Urinary bladder (tissue), 3 donors: ENCODE measurements at regions not wholly inside any gene's neighbourhood (a gene's known extent, or its start where the extent isn't known, plus 50 kb on each side); places are given as distances from the start of the nearest gene placed in this dataset.
"Not testable (repeated sequence)": the region's sequence is repeated elsewhere in the genome, so short reads cannot be mapped to it uniquely, and the experiment has no call there.

Experiments used
- DNase-seq: peaks from one replicate; pipeline ENCODE4 v3.0.0-alpha.2; 2015; ENCODE audit errors: extremely low spot score
- H3K27ac ChIP-seq: one replicate; pipeline ENCODE4 v1.5.1; 2013; ENCODE audit warnings: low read depth, mild to moderate bottlenecking, moderate library complexity
- H3K36me3 ChIP-seq: one replicate; pipeline ENCODE4 v1.6.1; 2013; ENCODE audit warnings: mild to moderate bottlenecking, moderate library complexity; ENCODE audit not compliant: insufficient read depth
- H3K4me1 ChIP-seq: one replicate; pipeline ENCODE4 v1.6.1; 2013; ENCODE audit warnings: mild to moderate bottlenecking, moderate library complexity; ENCODE audit not compliant: insufficient read depth
- H3K4me3 ChIP-seq: one replicate; pipeline ENCODE4 v1.5.1; 2013; ENCODE audit warnings: low read depth, low read length
- WGBS: extraction: QIAGEN DNeasy Blood & Tissue Kit; methylation state at CpG from one replicate; pipeline ENCODE4 v1.1.7; 2013; 5-methylcytosine and 5-hydroxymethylcytosine counted together
- donor health status: healthy with polysubstance abuse.
- donor health status: healthy.

GRCh38 chr6:48985025-48985424 is 478.0 kb downstream of the MMUT start:
- H3K27ac ChIP-seq = no peak overlapping the region
- WGBS = 88% methylated on average over 6 of the region's 6 CpGs
- H3K4me1 ChIP-seq = no peaks in the 10 kb centered on the region
- H3K36me3 ChIP-seq = no peaks in the 10 kb centered on the region
- DNase-seq = no peak
- no peak overlapping the region for H3K4me3 ChIP-seq

GRCh38 chr6:48983968-48984367 is 479.1 kb downstream of the MMUT start:
- H3K27ac ChIP-seq, H3K36me3 ChIP-seq, H3K4me1 ChIP-seq, H3K4me3 ChIP-seq, DNase-seq: not testable (repeated sequence)
- 96% methylated on average over 20 of the region's 20 CpGs for WGBS

GRCh38 chr6:48983377-48983776 is 479.7 kb downstream of the MMUT start:
- 95% methylated on average over 17 of the region's 17 CpGs for WGBS
- Histone ChIP-seq H3K27ac (no peak overlapping the region), H3K4me3 (no peak overlapping the region), H3K4me1 (no peaks in the 10 kb centered on the region), H3K36me3 (no peaks in the 10 kb centered on the region)
- DNase-seq = no peak

GRCh38 chr6:48979806-48980205 is 483.2 kb downstream of the MMUT start:
- H3K4me1 ChIP-seq = no peaks in the 10 kb centered on the region
- 79% methylated on average over 2 of the region's 2 CpGs for WGBS

GRCh38 chr6:48979085-48979484 is 484.0 kb downstream of the MMUT start:
- H3K4me3 ChIP-seq = no peak overlapping the region
- no peaks in the 10 kb centered on the region for H3K4me1 ChIP-seq
- no peak for DNase-seq
- H3K27ac ChIP-seq = no peak overlapping the region
- WGBS = 92% methylated on average over 8 of the region's 8 CpGs
- no peaks in the 10 kb centered on the region for H3K36me3 ChIP-seq

More at GRCh38 chr6:48979806-48980205, 483.2 kb downstream of the MMUT start:
- Histone ChIP-seq H3K27ac (no peak overlapping the region), H3K4me3 (no peak overlapping the region), H3K36me3 (no peaks in the 10 kb centered on the region)
- DNase-seq = no peak

- no peak overlapping the region for H3K27ac ChIP-seq
- H3K36me3 ChIP-seq = no peaks in the 10 kb centered on the region
- WGBS = 85% methylated on average over 3 of the region's 3 CpGs
- no peak overlapping the region for H3K4me3 ChIP-seq
- no peaks in the 10 kb centered on the region for H3K4me1 ChIP-seq
- no peak for DNase-seq
Observed at GRCh38 chr6:48978016-48978415, 485.0 kb downstream of the MMUT start.

- Histone ChIP-seq H3K27ac (no peak overlapping the region), H3K4me3 (no peak overlapping the region), H3K36me3 (no peaks in the 10 kb centered on the region), H3K4me1 (no peaks in the 10 kb centered on the region)
- 57% methylated on average over 1 of the region's 1 CpG for WGBS
- no peak for DNase-seq
Observed at GRCh38 chr6:48977573-48977972, 485.5 kb downstream of the MMUT start.

- 70% methylated on average over 1 of the region's 1 CpG for WGBS
- H3K36me3 ChIP-seq = no peaks in the 10 kb centered on the region
- H3K4me3 ChIP-seq = no peak overlapping the region
- H3K4me1 ChIP-seq = no peaks in the 10 kb centered on the region
- H3K27ac ChIP-seq = no peak overlapping the region
- no peak for DNase-seq
Observed at GRCh38 chr6:48973491-48973890, 489.6 kb downstream of the MMUT start.

GRCh38 chr6:48961781-48962415 is 501.2 kb downstream of the MMUT start:
- H3K27ac ChIP-seq = no peak overlapping the region
- H3K4me3 ChIP-seq = no peak overlapping the region
- WGBS = 86% methylated on average over 4 of the region's 4 CpGs
- no peaks in the 10 kb centered on the region for H3K4me1 ChIP-seq
- no peaks in the 10 kb centered on the region for H3K36me3 ChIP-seq
- no peak for DNase-seq

- WGBS = 68% methylated on average over 6 of the region's 6 CpGs
- Histone ChIP-seq H3K4me3 (no peak overlapping the region), H3K27ac (no peak overlapping the region), H3K4me1 (no peaks in the 10 kb centered on the region), H3K36me3 (no peaks in the 10 kb centered on the region)
- no peak for DNase-seq
Observed at GRCh38 chr6:48959251-48960060, 503.6 kb downstream of the MMUT start.

- no peak for DNase-seq
- Histone ChIP-seq H3K4me3 (no peak overlapping the region), H3K4me1 (no peaks in the 10 kb centered on the region), H3K27ac (no peak overlapping the region), H3K36me3 (no peaks in the 10 kb centered on the region)
- WGBS = 70% methylated on average over 5 of the region's 5 CpGs
Observed at GRCh38 chr6:48957781-48958180, 505.3 kb downstream of the MMUT start.

- Histone ChIP-seq H3K4me1 (no peaks in the 10 kb centered on the region), H3K4me3 (no peak overlapping the region), H3K36me3 (no peaks in the 10 kb centered on the region), H3K27ac (no peak overlapping the region)
- no peak for DNase-seq
- 89% methylated on average over 2 of the region's 2 CpGs for WGBS
Observed at GRCh38 chr6:48951917-48952316, 511.1 kb downstream of the MMUT start.

- WGBS = 82% methylated on average over 4 of the region's 4 CpGs
- DNase-seq, H3K4me1 ChIP-seq, H3K4me3 ChIP-seq, H3K27ac ChIP-seq, H3K36me3 ChIP-seq: not testable (repeated sequence)
Observed at GRCh38 chr6:48944276-48944675, 518.8 kb downstream of the MMUT start.

- no peaks in the 10 kb centered on the region for H3K36me3 ChIP-seq
- H3K4me3 ChIP-seq = no peak overlapping the region
- no peak for DNase-seq
- no peak overlapping the region for H3K27ac ChIP-seq
- no peaks in the 10 kb centered on the region for H3K4me1 ChIP-seq
Observed at GRCh38 chr6:48933136-48933535, 529.9 kb downstream of the MMUT start.
